ENCODE measurements at regions not wholly inside any gene's neighbourhood (a gene's known extent, or its start where the extent isn't known, plus 50 kb on each side); places are given as distances from the start of the nearest gene placed in this dataset.

- no peak overlapping the region for H3K4me3 ChIP-seq (ENCODE audit: low read depth in 1 of 3, low read length in 3 of 3)
- no peaks in the 10 kb centered on the region for H3K9me3 ChIP-seq (ENCODE audit: control insufficient read depth in 4 of 4, low read length in 3 of 4)
- no peak overlapping the region for H3K9ac ChIP-seq (ENCODE audit: low read depth in 1 of 2, low read length in 2 of 2)
- no peaks in the 10 kb centered on the region for H3K27me3 ChIP-seq (ENCODE audit: control insufficient read depth in 4 of 4, insufficient read depth in 4 of 4, low read length in 3 of 4)
- TF ChIP-seq ATF3 (IDR thresholded peaks at IDR 0.05) (no peak), ZBTB33 (IDR thresholded peaks at IDR 0.05) (no peak), GABPA (IDR thresholded peaks at IDR 0.05 in 1 of 2, conservative IDR thresholded peaks at IDR 0.05 in 1 of 2) (no peak), FOXA2 (IDR thresholded peaks at IDR 0.05) (no peak), HNF4G (IDR thresholded peaks at IDR 0.05) (no peak), FOXA1 (IDR thresholded peaks at IDR 0.05) (no peak), HNF4A (conservative IDR thresholded peaks at IDR 0.05) (no peak), RXRA (IDR thresholded peaks at IDR 0.05) (no peak)
- TF ChIP-seq, protein P1, sequence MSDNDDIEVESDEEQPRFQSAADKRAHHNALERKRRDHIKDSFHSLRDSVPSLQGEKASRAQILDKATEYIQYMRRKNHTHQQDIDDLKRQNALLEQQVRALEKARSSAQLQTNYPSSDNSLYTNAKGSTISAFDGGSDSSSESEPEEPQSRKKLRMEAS (IDR thresholded peaks at IDR 0.05) = no peak
- peaks cover 0 to 4% (median 2%) of the 10 kb centered on the region in 4 donors for H3K4me1 ChIP-seq (ENCODE audit: control insufficient read depth in 4 of 4, insufficient read depth in 4 of 4, low read length in 3 of 4)
- H3K27ac ChIP-seq (ENCODE audit: low read depth in 1 of 2, low read length in 2 of 2) = no peak overlapping the region
- DNase-seq (ENCODE audit: low spot score) = no peak
- WGBS = 85% methylated on average over 20 of the region's 20 CpGs
- peaks cover 0 to 6% (median 3%) of the 10 kb centered on the region in 4 donors for H3K36me3 ChIP-seq (ENCODE audit: control insufficient read depth in 4 of 4, insufficient read depth in 3 of 4, low read depth in 1 of 4, low read length in 3 of 4)
These were observed 217.7 kb downstream of the PHETA1 start for GRCh38 chr12:111150921-111151840.

DNA sequence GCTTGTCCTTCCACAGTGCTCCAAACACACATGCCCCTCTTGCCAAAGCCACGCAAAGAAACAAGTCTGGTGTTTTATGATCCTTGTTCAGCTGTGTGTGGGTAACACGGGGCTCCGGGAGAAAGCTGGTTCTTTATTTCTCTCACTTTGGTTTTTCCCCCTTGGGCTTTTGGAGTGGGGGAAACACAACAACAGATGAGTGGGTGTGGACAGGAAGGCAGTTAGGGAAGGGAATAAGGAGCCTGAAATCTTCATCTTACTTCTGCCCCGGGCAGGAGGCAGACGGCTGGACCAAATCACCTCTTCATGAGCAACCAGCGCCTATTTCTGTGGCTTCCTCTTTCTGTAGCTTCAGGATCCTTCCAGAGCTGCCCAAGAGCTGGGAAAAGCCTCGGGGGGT lies 218.5 kb downstream of the PHETA1 start:
- Histone ChIP-seq H3K27ac (ENCODE audit: low read depth in 1 of 2, low read length in 2 of 2) (no peak overlapping the region), H3K27me3 (ENCODE audit: control insufficient read depth in 4 of 4, insufficient read depth in 4 of 4, low read length in 3 of 4) (no peaks in the 10 kb centered on the region), H3K4me1 (ENCODE audit: control insufficient read depth in 4 of 4, insufficient read depth in 4 of 4, low read length in 3 of 4) (peaks cover 0 to 4% (median 2%) of the 10 kb centered on the region in 4 donors), H3K9ac (ENCODE audit: low read depth in 1 of 2, low read length in 2 of 2) (no peak overlapping the region), H3K36me3 (ENCODE audit: control insufficient read depth in 4 of 4, insufficient read depth in 3 of 4, low read depth in 1 of 4, low read length in 3 of 4) (peaks cover 0 to 6% (median 2%) of the 10 kb centered on the region in 4 donors), H3K9me3 (ENCODE audit: control insufficient read depth in 4 of 4, low read length in 3 of 4) (no peaks in the 10 kb centered on the region), H3K4me3 (ENCODE audit: low read depth in 1 of 3, low read length in 3 of 3) (no peak overlapping the region)
- TF ChIP-seq GABPA (IDR thresholded peaks at IDR 0.05 in 1 of 2, conservative IDR thresholded peaks at IDR 0.05 in 1 of 2) (no peak), EGR1 (IDR thresholded peaks at IDR 0.05; ENCODE audit: low read depth in 2 of 2) (no peak), FOXA1 (IDR thresholded peaks at IDR 0.05) (no peak), TAF1 (conservative IDR thresholded peaks at IDR 0.05) (no peak), HNF4A (conservative IDR thresholded peaks at IDR 0.05) (no peak)
- no peak for DNase-seq (ENCODE audit: low spot score)
- 65% methylated on average over 7 of the region's 7 CpGs for WGBS

DNA sequence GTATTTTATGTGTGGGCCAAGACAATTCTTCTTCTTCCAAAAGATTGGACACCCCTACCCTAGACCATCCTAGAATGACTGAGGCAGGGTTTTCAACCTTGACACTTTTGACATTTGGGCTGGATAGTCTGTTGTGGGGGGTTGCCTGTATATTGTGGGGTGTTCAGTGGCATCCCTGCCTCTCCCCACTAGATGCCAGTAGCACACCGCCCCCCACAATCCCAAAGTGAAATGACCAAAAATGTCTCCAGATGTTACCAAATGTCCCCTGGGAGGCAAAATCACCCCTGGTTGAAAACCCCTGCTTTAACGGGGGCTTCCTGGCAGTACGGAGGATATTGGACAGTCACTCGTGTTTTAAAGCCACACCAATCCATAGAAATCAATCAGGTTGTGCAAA lies 219.6 kb downstream of the PHETA1 start:
- no peak overlapping the region for H3K27ac ChIP-seq (ENCODE audit: low read depth in 1 of 2, low read length in 2 of 2)
- H3K9me3 ChIP-seq (ENCODE audit: control insufficient read depth in 4 of 4, low read length in 3 of 4) = no peaks in the 10 kb centered on the region
- H3K36me3 ChIP-seq (ENCODE audit: control insufficient read depth in 4 of 4, insufficient read depth in 3 of 4, low read depth in 1 of 4, low read length in 3 of 4) = peaks cover 0 to 13% (median 2%) of the 10 kb centered on the region in 4 donors
- H3K4me1 ChIP-seq (ENCODE audit: control insufficient read depth in 4 of 4, insufficient read depth in 4 of 4, low read length in 3 of 4) = peaks cover 0 to 4% (median 2%) of the 10 kb centered on the region in 4 donors
- H3K4me3 ChIP-seq (ENCODE audit: low read depth in 1 of 3, low read length in 3 of 3) = no peak overlapping the region
- no peaks in the 10 kb centered on the region for H3K27me3 ChIP-seq (ENCODE audit: control insufficient read depth in 4 of 4, insufficient read depth in 4 of 4, low read length in 3 of 4)
- TF ChIP-seq, protein P2, sequence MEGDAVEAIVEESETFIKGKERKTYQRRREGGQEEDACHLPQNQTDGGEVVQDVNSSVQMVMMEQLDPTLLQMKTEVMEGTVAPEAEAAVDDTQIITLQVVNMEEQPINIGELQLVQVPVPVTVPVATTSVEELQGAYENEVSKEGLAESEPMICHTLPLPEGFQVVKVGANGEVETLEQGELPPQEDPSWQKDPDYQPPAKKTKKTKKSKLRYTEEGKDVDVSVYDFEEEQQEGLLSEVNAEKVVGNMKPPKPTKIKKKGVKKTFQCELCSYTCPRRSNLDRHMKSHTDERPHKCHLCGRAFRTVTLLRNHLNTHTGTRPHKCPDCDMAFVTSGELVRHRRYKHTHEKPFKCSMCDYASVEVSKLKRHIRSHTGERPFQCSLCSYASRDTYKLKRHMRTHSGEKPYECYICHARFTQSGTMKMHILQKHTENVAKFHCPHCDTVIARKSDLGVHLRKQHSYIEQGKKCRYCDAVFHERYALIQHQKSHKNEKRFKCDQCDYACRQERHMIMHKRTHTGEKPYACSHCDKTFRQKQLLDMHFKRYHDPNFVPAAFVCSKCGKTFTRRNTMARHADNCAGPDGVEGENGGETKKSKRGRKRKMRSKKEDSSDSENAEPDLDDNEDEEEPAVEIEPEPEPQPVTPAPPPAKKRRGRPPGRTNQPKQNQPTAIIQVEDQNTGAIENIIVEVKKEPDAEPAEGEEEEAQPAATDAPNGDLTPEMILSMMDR (IDR thresholded peaks at IDR 0.05; ENCODE audit: low read depth, low read length, missing input control) = no peak
- TF ChIP-seq JUND (IDR thresholded peaks at IDR 0.05) (no peak), RAD21 (IDR thresholded peaks at IDR 0.05) (peak in 1 of 2 donors; percentile 19)
- TF ChIP-seq, protein P1 (IDR thresholded peaks at IDR 0.05) = no peak
- H3K9ac ChIP-seq (ENCODE audit: low read depth in 1 of 2, low read length in 2 of 2) = no peak overlapping the region
- DNase-seq (ENCODE audit: low spot score) = no peak
- 44% methylated on average over 4 of the region's 4 CpGs for WGBS
